ENCODE measurements at regions not wholly inside any gene's neighbourhood (a gene's known extent, or its start where the extent isn't known, plus 50 kb on each side); places are given as distances from the start of the nearest gene placed in this dataset.

DNA sequence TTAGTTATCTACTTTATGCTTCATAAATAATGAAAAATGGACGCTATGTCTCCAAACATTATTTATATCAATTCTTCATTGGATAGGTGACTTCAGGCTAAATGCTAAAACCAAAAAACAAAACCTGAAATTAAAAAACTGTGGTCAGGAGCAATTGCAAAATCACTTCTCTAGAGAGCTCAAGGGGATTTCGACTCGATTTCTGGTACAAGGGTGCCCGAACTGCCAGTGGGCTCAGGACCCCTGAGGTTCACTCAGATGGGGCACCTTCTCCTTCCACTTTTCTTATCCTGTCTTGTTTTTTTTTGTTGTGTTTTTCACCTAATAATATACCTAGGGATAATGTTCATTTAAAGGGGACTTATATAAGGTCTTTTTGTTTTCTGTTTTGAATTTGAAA is 65.8 kb upstream of the CELF4 start:
- no peaks in the 10 kb centered on the region for H3K4me1 ChIP-seq
- no peak overlapping the region for H3K4me3 ChIP-seq
- H3K27ac ChIP-seq = no peak overlapping the region
- TF ChIP-seq POLR2A (IDR thresholded peaks at IDR 0.05) (no peak), POLR2AphosphoS5 (IDR thresholded peaks at IDR 0.05) (no peak)
- TF ChIP-seq, protein P1, sequence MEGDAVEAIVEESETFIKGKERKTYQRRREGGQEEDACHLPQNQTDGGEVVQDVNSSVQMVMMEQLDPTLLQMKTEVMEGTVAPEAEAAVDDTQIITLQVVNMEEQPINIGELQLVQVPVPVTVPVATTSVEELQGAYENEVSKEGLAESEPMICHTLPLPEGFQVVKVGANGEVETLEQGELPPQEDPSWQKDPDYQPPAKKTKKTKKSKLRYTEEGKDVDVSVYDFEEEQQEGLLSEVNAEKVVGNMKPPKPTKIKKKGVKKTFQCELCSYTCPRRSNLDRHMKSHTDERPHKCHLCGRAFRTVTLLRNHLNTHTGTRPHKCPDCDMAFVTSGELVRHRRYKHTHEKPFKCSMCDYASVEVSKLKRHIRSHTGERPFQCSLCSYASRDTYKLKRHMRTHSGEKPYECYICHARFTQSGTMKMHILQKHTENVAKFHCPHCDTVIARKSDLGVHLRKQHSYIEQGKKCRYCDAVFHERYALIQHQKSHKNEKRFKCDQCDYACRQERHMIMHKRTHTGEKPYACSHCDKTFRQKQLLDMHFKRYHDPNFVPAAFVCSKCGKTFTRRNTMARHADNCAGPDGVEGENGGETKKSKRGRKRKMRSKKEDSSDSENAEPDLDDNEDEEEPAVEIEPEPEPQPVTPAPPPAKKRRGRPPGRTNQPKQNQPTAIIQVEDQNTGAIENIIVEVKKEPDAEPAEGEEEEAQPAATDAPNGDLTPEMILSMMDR (IDR thresholded peaks at IDR 0.05) = no peak
- intact Hi-C loops (cut with DNase I; ENCODE audit: low total_unique reads) = no loop called here
- no peaks in the 10 kb centered on the region for H3K27me3 ChIP-seq
- DNase-seq (ENCODE audit: low spot score in 2 of 2) = no peak
- H3K9me3 ChIP-seq = no peaks in the 10 kb centered on the region
- H3K36me3 ChIP-seq = no peaks in the 10 kb centered on the region

DNA sequence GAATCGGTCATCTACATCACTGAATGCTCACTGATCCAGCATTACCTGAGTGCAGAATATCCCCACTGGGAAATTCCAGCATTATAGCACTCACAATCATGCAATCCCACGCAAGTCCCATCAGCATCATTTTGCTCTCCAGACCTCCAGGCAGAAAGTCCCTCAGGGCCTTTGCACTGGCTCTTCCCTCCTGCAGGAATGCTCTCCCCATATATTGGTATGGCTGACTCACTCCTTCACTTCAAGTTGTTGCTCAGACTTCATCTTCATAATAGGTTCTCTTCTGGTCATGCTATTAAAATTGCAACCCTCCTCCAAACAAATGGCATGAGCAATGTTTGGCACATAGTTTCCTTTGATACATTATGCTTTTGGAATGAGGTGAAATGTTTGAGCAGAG is 64.7 kb upstream of the CELF4 start:
- Histone ChIP-seq H3K4me1 (no peaks in the 10 kb centered on the region), H3K36me3 (no peaks in the 10 kb centered on the region), H3K27ac (no peak overlapping the region), H3K4me3 (no peak overlapping the region), H3K27me3 (no peaks in the 10 kb centered on the region), H3K9me3 (no peaks in the 10 kb centered on the region)
- TF ChIP-seq, protein P1 (IDR thresholded peaks at IDR 0.05) = no peak
- TF ChIP-seq POLR2AphosphoS5 (IDR thresholded peaks at IDR 0.05) (no peak), POLR2A (IDR thresholded peaks at IDR 0.05) (no peak)
- no peak for DNase-seq (ENCODE audit: low spot score in 2 of 2)
- intact Hi-C loops (cut with DNase I; ENCODE audit: low total_unique reads) = no loop called here

DNA sequence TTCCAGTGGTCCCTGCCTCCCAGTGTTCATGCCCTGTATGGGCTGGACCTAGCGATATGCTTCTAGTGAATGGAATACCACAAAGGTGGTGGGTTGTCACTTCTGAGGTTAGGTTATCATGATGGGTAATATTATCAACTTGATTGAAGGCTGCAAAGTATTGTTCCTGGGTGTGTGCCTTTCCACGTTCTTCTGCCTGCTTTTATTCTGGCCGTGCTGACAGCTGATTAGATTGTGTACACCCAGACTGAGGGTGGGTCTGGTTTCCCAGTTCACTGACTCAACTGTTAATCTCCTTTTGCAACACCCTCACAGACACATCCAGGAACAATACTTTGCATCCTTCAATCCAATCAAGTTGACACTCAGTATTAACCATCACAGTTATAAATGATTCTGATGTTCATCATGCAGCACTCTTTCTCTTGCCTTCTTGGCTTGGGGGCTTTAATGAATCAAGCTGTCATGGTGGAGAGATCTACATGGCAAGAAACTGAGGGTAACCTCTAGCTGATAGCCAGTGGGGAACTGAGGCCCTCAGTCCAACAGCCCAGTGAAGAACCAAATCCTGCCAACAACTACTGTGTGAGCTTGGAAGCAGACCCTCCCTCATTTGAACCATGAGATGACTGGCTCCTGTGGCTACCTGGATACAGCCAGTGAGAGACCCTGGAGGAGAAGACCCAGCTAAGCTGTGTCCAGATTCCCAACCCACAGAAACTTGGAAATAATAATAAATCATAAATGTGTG is 63.0 kb upstream of the CELF4 start:
- Histone ChIP-seq H3K9me3 (no peaks in the 10 kb centered on the region), H3K27ac (no peak overlapping the region), H3K4me1 (no peaks in the 10 kb centered on the region), H3K4me3 (no peak overlapping the region), H3K27me3 (no peaks in the 10 kb centered on the region), H3K36me3 (no peaks in the 10 kb centered on the region)
- no peak for TF ChIP-seq POLR2AphosphoS5 (IDR thresholded peaks at IDR 0.05)
- no peak for TF ChIP-seq POLR2A (IDR thresholded peaks at IDR 0.05)
- TF ChIP-seq, protein P1 (IDR thresholded peaks at IDR 0.05) = no peak
- intact Hi-C loops (cut with DNase I; ENCODE audit: low total_unique reads) = no loop called here
- DNase-seq (ENCODE audit: low spot score in 2 of 2) = no peak

DNA sequence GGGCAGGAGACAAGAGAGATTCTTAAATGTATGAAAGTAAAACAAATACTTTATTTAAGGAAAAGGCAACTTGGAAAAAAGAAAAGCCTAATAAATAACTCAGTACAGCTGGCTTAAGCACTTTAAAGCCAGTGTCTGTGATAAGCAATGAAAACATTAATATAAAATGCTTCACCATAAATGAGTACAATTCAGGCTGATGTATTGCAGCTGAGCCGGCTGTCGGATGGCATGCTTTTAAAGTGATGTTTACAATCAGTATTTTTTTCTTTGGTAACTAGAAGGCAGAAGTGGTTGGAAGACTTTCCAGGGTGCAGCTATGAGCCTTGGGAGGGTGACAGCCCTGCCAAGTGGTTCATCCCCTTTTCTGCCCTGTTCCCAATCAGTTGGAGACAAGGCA is 58.7 kb upstream of the CELF4 start:
- no peaks in the 10 kb centered on the region for H3K4me1 ChIP-seq
- H3K27me3 ChIP-seq = no peaks in the 10 kb centered on the region
- intact Hi-C loops (cut with DNase I; ENCODE audit: low total_unique reads) = no loop called here
- TF ChIP-seq POLR2A (IDR thresholded peaks at IDR 0.05) (no peak), POLR2AphosphoS5 (IDR thresholded peaks at IDR 0.05) (no peak)
- TF ChIP-seq, protein P1 (IDR thresholded peaks at IDR 0.05) = no peak
- no peaks in the 10 kb centered on the region for H3K36me3 ChIP-seq
- no peaks in the 10 kb centered on the region for H3K9me3 ChIP-seq
- DNase-seq (ENCODE audit: low spot score in 2 of 2) = no peak
- H3K27ac ChIP-seq = no peak overlapping the region
- no peak overlapping the region for H3K4me3 ChIP-seq

DNA sequence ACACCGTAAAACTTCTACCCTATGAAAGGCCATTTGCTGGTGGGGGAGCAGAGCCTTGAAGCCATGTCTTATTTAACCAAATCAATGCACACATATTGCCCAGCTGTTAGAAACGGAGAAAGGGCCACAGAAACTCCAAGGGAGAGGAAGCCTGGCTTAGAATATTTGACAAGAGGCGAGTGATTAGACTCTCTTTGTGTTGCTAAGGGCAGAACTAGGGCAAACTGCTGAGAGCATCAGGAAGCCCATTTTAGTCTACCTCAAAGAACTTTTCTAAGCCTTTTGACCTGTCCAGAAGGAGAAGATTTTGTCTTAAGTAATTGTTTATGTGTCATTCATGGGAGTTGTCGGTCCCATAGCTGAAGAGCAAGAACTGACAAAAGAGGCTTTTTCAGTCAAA is 54.4 kb upstream of the CELF4 start:
- Histone ChIP-seq H3K27me3 (no peaks in the 10 kb centered on the region), H3K27ac (no peak overlapping the region), H3K4me3 (no peak overlapping the region), H3K9me3 (peaks cover 0 to 5% of the 10 kb centered on the region in 2 donors), H3K4me1 (no peaks in the 10 kb centered on the region), H3K36me3 (no peaks in the 10 kb centered on the region)
- no peak for DNase-seq (ENCODE audit: low spot score in 2 of 2)
- no peak for TF ChIP-seq POLR2A (IDR thresholded peaks at IDR 0.05)
- TF ChIP-seq, protein P1 (IDR thresholded peaks at IDR 0.05) = no peak
- no peak for TF ChIP-seq POLR2AphosphoS5 (IDR thresholded peaks at IDR 0.05)
- intact Hi-C loops (cut with DNase I; ENCODE audit: low total_unique reads) = no loop called here
